HL-60 (cell line): ENCODE measurements at regions not wholly inside any gene's neighbourhood (a gene's known extent, or its start where the extent isn't known, plus 50 kb on each side); places are given as distances from the start of the nearest gene placed in this dataset.

Source experiments
- DNase-seq, 2 experiments: peaks; one replicate each; pipeline ENCODE4 v3.0.0-alpha.2; 2010 to 2020; ENCODE audit warnings: low read depth in 1 of 2, low spot score in 1 of 2
- H3K27ac ChIP-seq: fragments of 250-450 bp; sonication (Bioruptor Pico); replicated peaks from 2 replicates; pipeline ENCODE4 v1.5.1; 2020; ENCODE audit warnings: mild to moderate bottlenecking, moderate library complexity
- H3K27me3 ChIP-seq: fragments of 250-450 bp; sonication (Bioruptor Pico); 2 replicates; pipeline ENCODE4 v1.5.1; 2021; ENCODE audit warnings: mild to moderate bottlenecking, moderate library complexity; ENCODE audit not compliant: insufficient read depth, poor library complexity, severe bottlenecking
- H3K4me3 ChIP-seq: replicated peaks from 2 replicates; pipeline ENCODE4 v1.5.1; 2011; ENCODE audit warnings: mild to moderate bottlenecking, control low read depth, low read length; ENCODE audit not compliant: insufficient read depth
- CTCF ChIP-seq: IDR thresholded peaks from one replicate; pipeline ENCODE4 v1.5.1; 2011; ENCODE audit warnings: low read length, control low read depth, inconsistent platforms; ENCODE audit not compliant: insufficient read depth
- GABPA ChIP-seq: IDR thresholded peaks from 2 replicates; pipeline ENCODE4 v1.6.1; 2012; ENCODE audit warnings: low read depth
- POLR2AphosphoS5 ChIP-seq: IDR thresholded peaks from 2 replicates; pipeline ENCODE4 v1.6.1; 2012; ENCODE audit warnings: low read depth
- REST ChIP-seq: IDR thresholded peaks from 2 replicates; pipeline ENCODE4 v1.6.1; 2012; ENCODE audit warnings: low read depth; ENCODE audit not compliant: insufficient replicate concordance
- SPI1 ChIP-seq: IDR thresholded peaks from 2 replicates; pipeline ENCODE4 v1.6.1; 2012; ENCODE audit warnings: low read depth, mild to moderate bottlenecking, borderline replicate concordance

- no peak overlapping the region for H3K27ac ChIP-seq
- TF ChIP-seq CTCF (no peak), REST (no peak), SPI1 (no peak), POLR2AphosphoS5 (no peak), GABPA (no peak)
- no peak for DNase-seq
- H3K27me3 ChIP-seq = no peaks in the 10 kb centered on the region
- no peak overlapping the region for H3K4me3 ChIP-seq
Measured at GRCh38 chr4:141348573-141348972, 127.9 kb downstream of the ZNF330 start.

DNA sequence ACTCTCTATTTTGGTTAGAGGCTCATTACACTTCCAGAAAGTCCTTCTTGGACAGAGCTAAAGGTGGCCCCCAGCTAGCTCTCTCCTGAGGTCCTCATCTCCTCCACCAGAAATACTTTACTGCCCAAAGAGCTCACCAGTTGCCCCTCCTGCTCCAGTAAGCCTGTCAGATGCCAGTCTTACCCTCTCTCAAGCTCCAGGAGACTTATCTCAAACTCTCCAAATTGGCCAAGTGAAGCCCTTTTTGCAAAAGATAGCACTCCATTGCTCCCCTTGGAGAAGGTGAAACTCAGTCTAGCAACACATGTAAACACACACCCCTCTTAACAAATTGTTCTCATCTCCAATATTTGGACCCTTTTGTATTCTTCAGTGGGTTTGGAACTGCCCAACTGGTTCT is 128.5 kb downstream of the ZNF330 start:
- Histone ChIP-seq H3K27ac (no peak overlapping the region), H3K4me3 (no peak overlapping the region), H3K27me3 (no peaks in the 10 kb centered on the region)
- no peak for DNase-seq
- no peak for TF ChIP-seq CTCF
- no peak for TF ChIP-seq POLR2AphosphoS5
- TF ChIP-seq SPI1 = no peak

- Histone ChIP-seq H3K4me3 (no peak overlapping the region), H3K27me3 (no peaks in the 10 kb centered on the region), H3K27ac (no peak overlapping the region)
- TF ChIP-seq POLR2AphosphoS5 (no peak), GABPA (no peak), SPI1 (no peak), CTCF (no peak), REST (no peak)
- no peak for DNase-seq
Measured at GRCh38 chr4:141350122-141350905, 129.6 kb downstream of the ZNF330 start.

- no peak overlapping the region for H3K4me3 ChIP-seq
Measured at GRCh38 chr4:141352331-141352730, 131.6 kb downstream of the ZNF330 start.

More at GRCh38 chr4:141352331-141352730, 131.6 kb downstream of the ZNF330 start:
- TF ChIP-seq SPI1 (peak; percentile 79), POLR2AphosphoS5 (no peak)
- peak in 1 of 2 experiments; percentile 14 for DNase-seq
- Histone ChIP-seq H3K27ac (peak overlapping the region; percentile 88), H3K27me3 (no peaks in the 10 kb centered on the region)
